PFSK-1 (cell line): ENCODE measurements at regions not wholly inside any gene's neighbourhood (a gene's known extent, or its start where the extent isn't known, plus 50 kb on each side); places are given as distances from the start of the nearest gene placed in this dataset.

Source experiments
- FOXP2 ChIP-seq: optimal IDR thresholded peaks from 2 replicates; pipeline ENCODE3; 2011; ENCODE audit warnings: borderline replicate concordance, control low read depth, inconsistent platforms; ENCODE audit not compliant: insufficient read depth; ENCODE audit errors: extremely low read length, extremely low read depth
- POLR2AphosphoS5 ChIP-seq: IDR thresholded peaks from 2 replicates; pipeline ENCODE4 v1.6.1; 2012; ENCODE audit warnings: low read depth, mild to moderate bottlenecking, control low read depth, low read length, moderate library complexity

DNA sequence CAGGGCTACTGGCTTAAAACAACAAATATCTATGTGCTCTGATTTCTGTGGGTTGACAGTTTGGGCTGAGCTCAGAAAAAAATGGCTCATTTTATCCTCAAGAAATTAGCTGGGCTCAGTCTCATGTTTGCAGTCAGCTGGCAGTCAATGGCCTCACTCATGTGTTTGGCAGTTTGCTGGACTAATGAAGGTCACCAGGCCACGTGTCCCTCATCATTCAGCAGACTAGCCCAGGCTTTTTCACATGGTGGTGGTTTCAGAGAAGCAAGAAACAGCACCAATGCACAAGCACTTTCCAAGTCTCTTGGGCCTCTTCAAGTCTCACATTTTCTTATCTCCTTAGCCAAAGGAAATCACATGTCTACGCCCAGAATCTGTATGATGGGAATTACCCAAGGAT lies 478.3 kb upstream of the PPP2R3A start:
- no peak for TF ChIP-seq FOXP2
- no peak for TF ChIP-seq POLR2AphosphoS5
